ENCODE measurements at regions not wholly inside any gene's neighbourhood (a gene's known extent, or its start where the extent isn't known, plus 50 kb on each side); places are given as distances from the start of the nearest gene placed in this dataset.

DNA sequence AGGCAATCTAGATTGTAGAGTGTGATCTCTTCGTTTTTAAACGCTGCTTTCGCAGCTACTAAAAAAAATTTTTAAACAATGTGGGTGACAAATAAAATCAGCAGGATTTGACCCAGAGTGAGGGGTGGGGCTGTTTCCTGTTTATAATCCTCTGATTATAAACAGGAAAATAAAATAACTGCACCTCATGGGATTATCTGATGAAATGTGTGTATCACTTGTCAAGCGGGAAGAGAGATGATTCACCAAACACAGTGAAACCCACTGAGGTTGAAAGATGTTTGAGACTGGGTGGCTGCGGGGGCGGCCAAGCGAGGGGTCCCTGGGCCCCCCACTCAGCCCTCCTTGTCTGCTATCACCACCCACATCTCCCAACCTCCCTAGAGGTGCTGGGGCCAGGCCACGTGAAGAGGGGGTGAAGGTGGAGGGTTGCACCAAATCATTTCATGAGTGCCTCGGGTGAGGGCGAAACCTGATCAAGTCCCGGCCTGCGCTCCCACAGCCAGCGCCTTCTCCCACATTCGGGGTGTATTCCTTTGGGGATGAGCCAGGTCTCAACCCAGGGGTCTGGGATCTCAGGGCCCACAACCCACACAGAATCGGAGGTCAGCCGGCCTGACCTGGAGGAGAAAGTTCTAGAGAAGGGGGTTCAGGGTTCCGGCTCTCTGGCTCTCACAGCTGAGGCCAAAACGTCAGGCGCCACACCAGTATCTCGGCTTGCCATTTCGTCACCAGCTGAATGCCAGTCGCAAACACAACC, 212.5 kb downstream of the BMP7 start:
- TF ChIP-seq, protein P1, sequence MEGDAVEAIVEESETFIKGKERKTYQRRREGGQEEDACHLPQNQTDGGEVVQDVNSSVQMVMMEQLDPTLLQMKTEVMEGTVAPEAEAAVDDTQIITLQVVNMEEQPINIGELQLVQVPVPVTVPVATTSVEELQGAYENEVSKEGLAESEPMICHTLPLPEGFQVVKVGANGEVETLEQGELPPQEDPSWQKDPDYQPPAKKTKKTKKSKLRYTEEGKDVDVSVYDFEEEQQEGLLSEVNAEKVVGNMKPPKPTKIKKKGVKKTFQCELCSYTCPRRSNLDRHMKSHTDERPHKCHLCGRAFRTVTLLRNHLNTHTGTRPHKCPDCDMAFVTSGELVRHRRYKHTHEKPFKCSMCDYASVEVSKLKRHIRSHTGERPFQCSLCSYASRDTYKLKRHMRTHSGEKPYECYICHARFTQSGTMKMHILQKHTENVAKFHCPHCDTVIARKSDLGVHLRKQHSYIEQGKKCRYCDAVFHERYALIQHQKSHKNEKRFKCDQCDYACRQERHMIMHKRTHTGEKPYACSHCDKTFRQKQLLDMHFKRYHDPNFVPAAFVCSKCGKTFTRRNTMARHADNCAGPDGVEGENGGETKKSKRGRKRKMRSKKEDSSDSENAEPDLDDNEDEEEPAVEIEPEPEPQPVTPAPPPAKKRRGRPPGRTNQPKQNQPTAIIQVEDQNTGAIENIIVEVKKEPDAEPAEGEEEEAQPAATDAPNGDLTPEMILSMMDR (IDR thresholded peaks at IDR 0.05) = no peak
- TF ChIP-seq EZH2 (IDR thresholded peaks at IDR 0.05) = no peak
